Stromal cell of bone marrow (primary cell): ENCODE measurements at regions not wholly inside any gene's neighbourhood (a gene's known extent, or its start where the extent isn't known, plus 50 kb on each side); places are given as distances from the start of the nearest gene placed in this dataset.

Experiments used
- DNase-seq: peaks from one replicate; pipeline ENCODE4 v3.0.0-alpha.2; 2012; ENCODE audit warnings: low read depth

- no peak for DNase-seq
These were observed 271.9 kb downstream of the GPM6A start for GRCh38 chr4:175540151-175540550.

GRCh38 chr4:175540732-175541131 is 271.3 kb downstream of the GPM6A start:
- DNase-seq, result no peak

- no peak for DNase-seq
These were observed 269.3 kb downstream of the GPM6A start for GRCh38 chr4:175542786-175543185.

GRCh38 chr4:175559126-175559525 is 252.9 kb downstream of the GPM6A start:
- no peak for DNase-seq

GRCh38 chr4:175559526-175559925 is 252.5 kb downstream of the GPM6A start:
- no peak for DNase-seq

- peak; percentile 40 for DNase-seq
These were observed 251.5 kb downstream of the GPM6A start for GRCh38 chr4:175560604-175561003.

- DNase-seq, result no peak
These were observed 250.4 kb downstream of the GPM6A start for GRCh38 chr4:175561696-175562095.

GRCh38 chr4:175562111-175562510 is 250.0 kb downstream of the GPM6A start:
- DNase-seq, result no peak

- no peak for DNase-seq
These were observed 249.5 kb downstream of the GPM6A start for GRCh38 chr4:175562542-175562941.
